Pancreas (tissue), 10 donors: ENCODE measurements at regions not wholly inside any gene's neighbourhood (a gene's known extent, or its start where the extent isn't known, plus 50 kb on each side); places are given as distances from the start of the nearest gene placed in this dataset.
"Not testable (repeated sequence)": the region's sequence is repeated elsewhere in the genome, so short reads cannot be mapped to it uniquely, and the experiment has no call there.

Experiments
- ATAC-seq, 4 donors: fragments of 200-7000 bp; cut with Tn5 transposase; one replicate each; pipeline versions ENCODE4 v1.8.0 to v1.9.1; 2020; ENCODE audit warnings: mild to moderate bottlenecking in 4 of 4, moderate library complexity in 4 of 4
- DNase-seq, 6 donors: peaks; one replicate each; pipeline ENCODE4 v3.0.0-alpha.2; 2020
- FAIRE-seq: peaks from 2 replicates; lab custom pipeline; 2012; peaks lifted over from hg19 to GRCh38; lab: Jason Lieb, UNC
- H3K27ac ChIP-seq, 4 donors: fragments of 200-600 bp; sonication (generic); 1 replicate in 3 of 4; 2 replicates in 1 of 4; pipeline versions ENCODE4 v1.5.0 to v1.8.0; 2020
- H3K27me3 ChIP-seq, 4 donors: fragments of 200-600 bp; one replicate each; pipeline ENCODE4 v1.8.0; 2021
- H3K36me3 ChIP-seq, 3 donors: fragments of 200-600 bp; sonication (generic) in 1 of 3; one replicate each; pipeline versions ENCODE4 v1.5.0 to v1.8.0; 2020 to 2021
- H3K4me1 ChIP-seq, 3 donors: fragments of 200-600 bp; one replicate each; pipeline ENCODE4 v1.8.0; 2021
- H3K4me3 ChIP-seq, 4 donors: fragments of 200-600 bp; sonication (generic) in 2 of 4; one replicate each; pipeline versions ENCODE4 v1.5.0 to v1.8.0; 2020 to 2021
- H3K9me3 ChIP-seq, 4 donors: fragments of 200-600 bp; one replicate each; pipeline ENCODE4 v1.8.0; 2021
- WGBS, 2 donors: extraction: QIAGEN DNeasy Blood & Tissue Kit; methylation state at CpG; one replicate each; pipeline ENCODE4 v1.1.7; 2013; 5-methylcytosine and 5-hydroxymethylcytosine counted together
- intact Hi-C, 3 donors: fragments of 100-400 bp; cut with DNase I; formaldehyde crosslinking; loops; one replicate each; pipeline versions ENCODE4 v1.11.1 to v1.14.2; 2022
- TF ChIP-seq, protein P1 (sequence below), 4 donors: fragments of 200-600 bp; sonication (generic) in 3 of 4; IDR thresholded peaks; one replicate each; pipeline versions ENCODE4 v1.5.0 to v1.8.0; 2021; ENCODE audit warnings: antibody characterized with exemption in 4 of 4
- donor health status: healthy with polysubstance abuse.
- donor health status: DM: no; HTN: no; CAD: no; lungs with moderate emphysema.
- donor health status: DM: no; HTN: no; CAD: no.
- donor health status: control.
- donor health status: control.
- donor health status: Bipolar disorder and iron deficiency.
- donor health status: DM: yes; HTN: yes; CAD: no.
- donor health status: DM: no; HTN: no; CAD: no.
- donor health status: DM: no; HTN: no; CAD: no.
- donor health status: DM: yes; HTN: yes; CAD: no.

DNA sequence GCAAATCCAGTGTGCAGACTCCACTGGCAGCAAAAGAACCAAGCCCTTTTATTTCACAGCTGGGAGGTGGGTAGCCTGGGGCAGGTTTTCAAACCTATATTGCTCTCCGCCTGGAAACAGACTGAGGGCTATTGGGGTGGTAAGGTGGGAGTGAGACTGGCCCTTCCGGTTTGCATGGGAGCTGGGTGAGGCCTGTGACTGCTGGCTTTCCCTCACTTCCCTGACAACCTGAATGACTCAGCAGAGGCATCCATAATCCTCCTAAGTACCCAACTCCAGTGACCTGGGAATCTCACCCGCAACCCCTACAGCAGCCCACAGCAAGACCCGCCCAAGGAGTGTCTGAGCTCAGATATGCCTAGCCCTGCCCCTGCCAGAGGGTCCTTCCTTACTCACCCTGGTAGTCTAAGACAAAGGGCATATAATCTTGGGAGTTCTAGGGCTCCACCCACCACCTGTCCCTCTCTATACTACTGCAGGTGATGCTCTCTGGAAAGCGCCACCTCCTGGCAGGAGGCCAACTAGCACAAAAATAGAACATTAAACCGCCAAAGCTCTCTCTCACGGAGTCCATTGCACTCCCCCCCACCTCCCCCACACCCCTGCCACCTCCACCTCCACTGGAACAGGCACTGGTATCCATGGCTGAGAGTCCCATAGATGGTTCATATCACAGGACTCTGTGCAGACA, 602.0 kb upstream of the C16orf82 start:
- no peak overlapping the region for H3K27ac ChIP-seq
- TF ChIP-seq, protein P1, sequence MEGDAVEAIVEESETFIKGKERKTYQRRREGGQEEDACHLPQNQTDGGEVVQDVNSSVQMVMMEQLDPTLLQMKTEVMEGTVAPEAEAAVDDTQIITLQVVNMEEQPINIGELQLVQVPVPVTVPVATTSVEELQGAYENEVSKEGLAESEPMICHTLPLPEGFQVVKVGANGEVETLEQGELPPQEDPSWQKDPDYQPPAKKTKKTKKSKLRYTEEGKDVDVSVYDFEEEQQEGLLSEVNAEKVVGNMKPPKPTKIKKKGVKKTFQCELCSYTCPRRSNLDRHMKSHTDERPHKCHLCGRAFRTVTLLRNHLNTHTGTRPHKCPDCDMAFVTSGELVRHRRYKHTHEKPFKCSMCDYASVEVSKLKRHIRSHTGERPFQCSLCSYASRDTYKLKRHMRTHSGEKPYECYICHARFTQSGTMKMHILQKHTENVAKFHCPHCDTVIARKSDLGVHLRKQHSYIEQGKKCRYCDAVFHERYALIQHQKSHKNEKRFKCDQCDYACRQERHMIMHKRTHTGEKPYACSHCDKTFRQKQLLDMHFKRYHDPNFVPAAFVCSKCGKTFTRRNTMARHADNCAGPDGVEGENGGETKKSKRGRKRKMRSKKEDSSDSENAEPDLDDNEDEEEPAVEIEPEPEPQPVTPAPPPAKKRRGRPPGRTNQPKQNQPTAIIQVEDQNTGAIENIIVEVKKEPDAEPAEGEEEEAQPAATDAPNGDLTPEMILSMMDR (IDR thresholded peaks at IDR 0.05): no peak
- intact Hi-C loops: no loop called here
- ATAC-seq (no peak), DNase-seq (peak in 1 of 6 donors; percentile 15), FAIRE-seq (no peak)
- 78 to 84% methylated on average over 7 of the region's 7 CpGs for WGBS, 2 donors
- no peaks in the 10 kb centered on the region for H3K36me3 ChIP-seq
- H3K4me3 ChIP-seq: no peak overlapping the region
- H3K27me3 ChIP-seq: peaks cover 0 to 4% (median 0%) of the 10 kb centered on the region in 4 donors
- no peaks in the 10 kb centered on the region for H3K9me3 ChIP-seq
- no peaks in the 10 kb centered on the region for H3K4me1 ChIP-seq

DNA sequence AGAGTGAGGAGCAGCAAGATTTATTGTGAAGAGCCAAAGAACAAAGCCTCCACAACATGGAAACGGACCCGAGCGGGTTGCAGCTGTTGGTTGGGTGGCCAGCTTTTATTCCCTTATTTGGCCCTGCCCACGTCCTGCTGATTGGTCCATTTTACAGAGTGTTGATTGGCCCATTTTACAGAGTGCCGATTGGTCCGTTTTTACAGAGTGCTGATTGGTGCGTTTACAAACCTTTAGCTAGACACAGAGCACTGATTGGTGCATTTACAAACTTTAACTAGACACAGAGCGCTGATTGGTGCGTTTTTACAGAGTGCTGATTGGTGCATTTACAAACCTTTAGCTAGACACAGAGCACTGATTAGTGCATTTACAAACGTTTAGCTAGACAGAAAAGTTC, 592.3 kb upstream of the C16orf82 start:
- H3K9me3 ChIP-seq, H3K27me3 ChIP-seq, intact Hi-C loops, FAIRE-seq, H3K4me3 ChIP-seq, H3K27ac ChIP-seq, ATAC-seq, H3K36me3 ChIP-seq, H3K4me1 ChIP-seq, DNase-seq: not testable (repeated sequence)
- WGBS, 2 donors: 69 to 74% methylated on average over 10 of the region's 10 CpGs

DNA sequence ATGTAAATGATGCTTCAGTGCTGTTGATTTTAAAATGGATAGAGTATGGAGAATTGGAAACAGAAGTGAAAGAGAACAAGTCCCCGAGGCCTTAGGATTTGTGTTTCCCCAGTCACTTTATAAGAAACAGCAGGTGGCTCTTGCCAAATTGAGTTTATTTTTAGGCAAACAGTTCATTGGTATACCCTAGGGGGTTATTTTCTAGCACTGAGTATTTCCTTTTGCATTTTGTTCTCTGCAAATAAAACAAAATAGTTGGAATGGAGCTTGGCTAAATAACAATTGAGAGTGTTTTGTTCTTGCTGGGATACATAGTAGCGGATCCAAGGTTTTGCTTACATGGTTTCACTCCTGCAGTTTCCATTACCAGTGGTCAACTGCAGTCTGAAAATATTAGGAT, 591.1 kb upstream of the C16orf82 start:
- DNase-seq: no peak
- Histone ChIP-seq H3K4me3 (no peak overlapping the region), H3K27ac (no peak overlapping the region), H3K27me3 (no peaks in the 10 kb centered on the region), H3K4me1 (no peaks in the 10 kb centered on the region), H3K36me3 (no peaks in the 10 kb centered on the region), H3K9me3 (no peaks in the 10 kb centered on the region)
- FAIRE-seq: no peak
- TF ChIP-seq, protein P1 (IDR thresholded peaks at IDR 0.05): no peak
- 66 to 69% methylated on average over 2 of the region's 2 CpGs for whole genome bisulfite sequencing, 2 donors
- intact Hi-C loops: no loop called here
- no peak for ATAC-seq

- Histone ChIP-seq H3K27ac (no peak overlapping the region), H3K4me1 (no peaks in the 10 kb centered on the region), H3K4me3 (no peak overlapping the region), H3K9me3 (no peaks in the 10 kb centered on the region), H3K36me3 (no peaks in the 10 kb centered on the region), H3K27me3 (peaks cover 0 to 20% (median 0%) of the 10 kb centered on the region in 4 donors)
- no peak for DNase-seq
- no peak for ATAC-seq
- WGBS, 2 donors: 35 to 49% methylated on average over 6 of the region's 6 CpGs
- intact Hi-C loops: no loop called here
- TF ChIP-seq, protein P1 (IDR thresholded peaks at IDR 0.05): no peak
- FAIRE-seq: no peak
Observed at GRCh38 chr16:26491101-26491670, 575.5 kb upstream of the C16orf82 start.

- 61 to 69% methylated on average over 6 of the region's 6 CpGs for WGBS, 2 donors
- Histone ChIP-seq H3K4me1 (no peaks in the 10 kb centered on the region), H3K36me3 (no peaks in the 10 kb centered on the region), H3K9me3 (no peaks in the 10 kb centered on the region), H3K27me3 (peaks cover 0 to 20% (median 0%) of the 10 kb centered on the region in 4 donors), H3K27ac (no peak overlapping the region), H3K4me3 (no peak overlapping the region)
- no peak for ATAC-seq
- DNase-seq: no peak
- intact Hi-C loops: no loop called here
- FAIRE-seq: no peak
- TF ChIP-seq, protein P1 (IDR thresholded peaks at IDR 0.05): no peak
Observed at GRCh38 chr16:26491962-26492361, 574.8 kb upstream of the C16orf82 start.
